Body of pancreas (tissue), 4 donors: ENCODE measurements at regions not wholly inside any gene's neighbourhood (a gene's known extent, or its start where the extent isn't known, plus 50 kb on each side); places are given as distances from the start of the nearest gene placed in this dataset.
"Not testable (repeated sequence)": the region's sequence is repeated elsewhere in the genome, so short reads cannot be mapped to it uniquely, and the experiment has no call there.

Experiments
- CTCF ChIP-seq, 7 experiments: fragments of 450-650 bp in 4 of 7; fragments of 200-600 bp in 3 of 7; sonication (generic) in 3 of 7; IDR thresholded peaks; one replicate each; pipeline ENCODE4 v1.5.1; 2016 to 2019; ENCODE audit warnings: antibody characterized with exemption in 7 of 7
- POLR2A ChIP-seq, 3 donors: fragments of 450-650 bp; IDR thresholded peaks; one replicate each; pipeline ENCODE4 v1.6.1; 2016; ENCODE audit warnings: antibody characterized with exemption in 3 of 3, mild to moderate bottlenecking in 2 of 3

GRCh38 chr14:34140127-34140526, 189.3 kb upstream of the EGLN3 start:
- TF ChIP-seq POLR2A, CTCF (IDR thresholded peaks at IDR 0.05): not testable (repeated sequence)
